GM21825 (cell line): ENCODE measurements at regions not wholly inside any gene's neighbourhood (a gene's known extent, or its start where the extent isn't known, plus 50 kb on each side); places are given as distances from the start of the nearest gene placed in this dataset.
A peak's percentile ranks its signal among the peaks of the same experiment; 100 is the strongest.

ENCODE experiments used
- ATAC-seq: cut with Tn5 transposase; IDR thresholded peaks from one replicate; pipeline ENCODE4 v1.9.1; 2021; ENCODE audit warnings: mild to moderate bottlenecking, moderate library complexity; ENCODE audit not compliant: unreplicated experiment

- no peak for ATAC-seq
Observed at GRCh38 chr3:81936817-81937216, 175.4 kb upstream of the GBE1 start.

- ATAC-seq = no peak
Observed at GRCh38 chr3:81932681-81933080, 171.2 kb upstream of the GBE1 start.

- no peak for ATAC-seq
Observed at GRCh38 chr3:81931265-81932251, 170.1 kb upstream of the GBE1 start.

- no peak for ATAC-seq
Observed at GRCh38 chr3:81929697-81930096, 168.3 kb upstream of the GBE1 start.

- ATAC-seq = no peak
Observed at GRCh38 chr3:81927811-81928210, 166.4 kb upstream of the GBE1 start.

- no peak for ATAC-seq
Observed at GRCh38 chr3:81925385-81925784, 163.9 kb upstream of the GBE1 start.

- ATAC-seq = no peak
Observed at GRCh38 chr3:81923038-81923437, 161.6 kb upstream of the GBE1 start.

- ATAC-seq = no peak
Observed at GRCh38 chr3:81922404-81922803, 161.0 kb upstream of the GBE1 start.

- ATAC-seq = no peak
Observed at GRCh38 chr3:81920816-81921215, 159.4 kb upstream of the GBE1 start.

GRCh38 chr3:81916890-81917289, 155.4 kb upstream of the GBE1 start:
- ATAC-seq = no peak

GRCh38 chr3:81913886-81914663, 152.6 kb upstream of the GBE1 start:
- no peak for ATAC-seq

GRCh38 chr3:81911221-81911620, 149.8 kb upstream of the GBE1 start:
- ATAC-seq = no peak

- ATAC-seq = peak; percentile 71
Observed at GRCh38 chr3:81910244-81910852, 148.9 kb upstream of the GBE1 start.

GRCh38 chr3:81909796-81910195, 148.4 kb upstream of the GBE1 start:
- ATAC-seq = no peak

- ATAC-seq = no peak
Observed at GRCh38 chr3:81908561-81908960, 147.1 kb upstream of the GBE1 start.

- ATAC-seq = no peak
Observed at GRCh38 chr3:81898336-81898735, 136.9 kb upstream of the GBE1 start.

- ATAC-seq = no peak
Observed at GRCh38 chr3:81894598-81894997, 133.2 kb upstream of the GBE1 start.

GRCh38 chr3:81891055-81891895, 129.8 kb upstream of the GBE1 start:
- ATAC-seq = no peak

- no peak for ATAC-seq
Observed at GRCh38 chr3:81888914-81889557, 127.6 kb upstream of the GBE1 start.

- no peak for ATAC-seq
Observed at GRCh38 chr3:81887448-81887847, 126.0 kb upstream of the GBE1 start.
